ENCODE measurements at regions not wholly inside any gene's neighbourhood (a gene's known extent, or its start where the extent isn't known, plus 50 kb on each side); places are given as distances from the start of the nearest gene placed in this dataset.

DNA sequence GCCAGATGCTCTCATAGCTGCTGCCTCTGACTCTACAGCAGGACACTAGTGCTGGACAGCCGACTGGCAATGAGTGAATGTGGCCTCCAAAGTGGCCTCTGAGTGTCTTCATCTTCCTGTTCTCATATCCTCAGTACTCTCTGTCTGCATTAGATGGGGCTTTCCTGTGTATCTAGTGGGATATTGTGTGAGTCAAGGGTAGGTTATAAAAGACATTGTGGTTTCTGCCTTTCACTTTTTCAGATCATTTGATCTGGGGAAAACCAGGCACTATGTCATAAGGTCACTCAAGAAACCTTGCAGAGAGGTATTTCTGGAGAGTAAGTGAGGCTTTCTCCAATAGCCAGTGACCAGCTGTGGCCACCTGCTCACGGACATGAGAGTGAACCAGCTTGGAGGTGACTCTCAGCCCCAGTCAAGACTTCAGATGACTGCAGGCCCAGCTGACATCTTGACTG lies 333.6 kb upstream of the NCAM1 start:
- H3K27ac Mint-ChIP-seq, result no peak overlapping the region

DNA sequence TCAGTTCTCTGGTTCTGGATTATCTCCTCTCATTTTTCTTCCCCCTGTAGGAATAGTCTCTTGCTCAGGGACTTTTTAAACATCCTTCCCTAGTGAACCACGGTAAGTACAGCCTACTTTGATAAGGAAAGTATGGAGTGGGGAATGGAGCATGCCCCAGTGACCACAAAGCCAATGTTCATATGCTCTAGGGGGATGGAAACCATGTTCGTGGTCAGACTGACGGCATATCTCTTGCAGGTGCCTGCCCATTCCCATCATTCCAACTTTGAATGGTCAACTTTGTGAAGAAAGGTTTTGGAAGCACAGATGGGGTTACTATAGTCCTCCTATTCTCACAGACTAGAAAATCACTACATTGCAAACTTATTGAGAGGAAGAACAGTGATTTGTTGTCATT lies 332.5 kb upstream of the NCAM1 start:
- Mint-ChIP-seq H3K36me3 (ENCODE audit: low read depth) (no peaks in the 10 kb centered on the region), H3K27me3 (peaks cover 11% of the 10 kb centered on the region), H3K4me3 (no peak overlapping the region), H3K9me3 (no peaks in the 10 kb centered on the region), H3K4me1 (no peaks in the 10 kb centered on the region), H3K27ac (no peak overlapping the region)
- DNase-seq (no peak), ATAC-seq (no peak)

More for the DNA sequence above, 333.6 kb upstream of the NCAM1 start:
- Mint-ChIP-seq H3K4me1 (no peaks in the 10 kb centered on the region), H3K9me3 (no peaks in the 10 kb centered on the region), H3K36me3 (ENCODE audit: low read depth) (no peaks in the 10 kb centered on the region), H3K27me3 (peaks cover 6% of the 10 kb centered on the region), H3K4me3 (no peak overlapping the region)
- DNase-seq, result no peak
- peak; percentile 70 for ATAC-seq

DNA sequence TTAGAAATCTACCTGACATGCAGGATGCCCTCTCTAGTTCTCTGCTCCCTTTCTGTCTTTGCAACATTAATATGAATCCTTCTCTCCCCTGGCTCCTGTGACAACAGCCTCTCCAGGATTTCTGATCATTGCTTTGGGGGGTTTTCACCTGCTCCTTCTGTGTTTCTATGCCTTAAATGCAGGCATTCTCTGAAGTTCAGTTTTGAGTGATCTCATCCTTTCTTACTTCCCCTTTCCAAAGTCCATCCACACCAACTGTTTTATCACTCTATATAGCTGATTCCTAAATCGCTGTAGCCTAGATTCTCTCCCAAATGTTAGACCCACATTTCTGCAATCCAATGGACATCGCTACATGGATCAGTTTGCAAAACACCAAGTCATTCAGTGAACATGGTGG lies 330.7 kb upstream of the NCAM1 start:
- Mint-ChIP-seq H3K27me3 (peaks cover 11% of the 10 kb centered on the region), H3K36me3 (ENCODE audit: low read depth) (no peaks in the 10 kb centered on the region), H3K9me3 (no peaks in the 10 kb centered on the region), H3K4me1 (no peaks in the 10 kb centered on the region), H3K4me3 (no peak overlapping the region), H3K27ac (no peak overlapping the region)
- DNase-seq (no peak), ATAC-seq (no peak)

DNA sequence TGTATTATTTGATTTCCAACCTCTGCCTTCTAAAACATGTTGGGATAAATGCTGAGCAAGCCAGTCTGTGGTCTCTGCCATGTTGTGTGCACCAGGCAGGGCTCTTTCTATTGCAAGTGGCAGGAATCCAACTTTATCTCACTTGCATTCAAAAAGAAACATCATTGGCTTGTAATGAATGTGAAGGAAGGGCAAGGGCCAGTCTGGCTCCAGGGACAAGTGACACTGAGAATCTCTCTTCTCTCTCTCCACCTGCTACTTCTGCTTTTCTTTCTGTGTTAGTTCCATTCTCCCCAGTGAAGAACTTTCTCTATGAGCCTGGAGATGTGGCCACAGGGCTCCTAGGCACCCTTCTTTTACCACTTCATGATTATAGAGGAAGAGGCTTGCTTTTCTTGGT lies 329.9 kb upstream of the NCAM1 start:
- Mint-ChIP-seq H3K4me3 (no peak overlapping the region), H3K9me3 (no peaks in the 10 kb centered on the region), H3K36me3 (ENCODE audit: low read depth) (no peaks in the 10 kb centered on the region), H3K27ac (no peak overlapping the region), H3K27me3 (peaks cover 11% of the 10 kb centered on the region), H3K4me1 (no peaks in the 10 kb centered on the region)
- ATAC-seq, result no peak
- DNase-seq, result no peak

DNA sequence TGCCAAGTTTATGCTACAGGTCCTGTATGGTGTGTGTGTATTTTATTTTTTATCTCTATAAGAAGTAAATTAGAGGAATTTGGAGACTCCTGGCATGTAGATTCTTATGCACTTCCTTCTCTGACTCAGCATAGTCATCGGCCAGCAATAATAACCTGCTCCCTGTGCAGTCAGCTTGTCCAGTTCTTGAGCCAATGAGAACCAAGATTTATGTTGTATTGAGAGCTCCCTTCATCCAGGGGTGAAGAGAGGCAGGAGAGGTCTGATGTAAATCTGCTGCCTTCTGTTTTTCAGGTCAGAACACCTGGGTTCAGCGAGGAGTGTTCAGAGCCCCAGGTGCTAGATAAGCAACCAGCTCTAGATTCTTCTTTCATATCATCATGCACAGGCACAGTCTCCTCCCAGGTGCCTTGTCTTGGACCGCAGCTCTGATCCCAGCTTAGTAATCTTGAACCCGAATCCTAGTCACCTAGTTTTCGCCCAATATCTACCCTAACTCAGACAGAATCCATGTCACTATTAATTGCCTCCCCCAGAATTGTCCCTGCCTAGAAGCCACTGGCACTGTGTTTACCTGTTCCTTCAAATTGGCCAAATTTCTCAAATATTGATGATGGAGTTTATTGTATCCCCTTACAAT lies 328.2 kb upstream of the NCAM1 start:
- DNase-seq, result no peak
- Mint-ChIP-seq H3K36me3 (ENCODE audit: low read depth) (no peaks in the 10 kb centered on the region), H3K27me3 (peaks cover 12% of the 10 kb centered on the region), H3K4me3 (no peak overlapping the region), H3K9me3 (no peaks in the 10 kb centered on the region), H3K27ac (no peak overlapping the region), H3K4me1 (no peaks in the 10 kb centered on the region)
- no peak for ATAC-seq

- H3K9me3 Mint-ChIP-seq, result peaks cover 6% of the 10 kb centered on the region
- H3K36me3 Mint-ChIP-seq (ENCODE audit: low read depth), result no peaks in the 10 kb centered on the region
- ATAC-seq, result no peak
- no peak overlapping the region for H3K4me3 Mint-ChIP-seq
- peaks cover 12% of the 10 kb centered on the region for H3K27me3 Mint-ChIP-seq
- no peaks in the 10 kb centered on the region for H3K4me1 Mint-ChIP-seq
- DNase-seq, result no peak
- no peak overlapping the region for H3K27ac Mint-ChIP-seq
These were observed 326.7 kb upstream of the NCAM1 start for GRCh38 chr11:112634551-112634950.

- Mint-ChIP-seq H3K27me3 (peaks cover 12% of the 10 kb centered on the region), H3K36me3 (ENCODE audit: low read depth) (no peaks in the 10 kb centered on the region), H3K27ac (no peak overlapping the region), H3K4me1 (no peaks in the 10 kb centered on the region), H3K9me3 (peaks cover 11% of the 10 kb centered on the region), H3K4me3 (no peak overlapping the region)
- ATAC-seq (no peak), DNase-seq (no peak)
These were observed 326.1 kb upstream of the NCAM1 start for GRCh38 chr11:112634995-112635737.

DNA sequence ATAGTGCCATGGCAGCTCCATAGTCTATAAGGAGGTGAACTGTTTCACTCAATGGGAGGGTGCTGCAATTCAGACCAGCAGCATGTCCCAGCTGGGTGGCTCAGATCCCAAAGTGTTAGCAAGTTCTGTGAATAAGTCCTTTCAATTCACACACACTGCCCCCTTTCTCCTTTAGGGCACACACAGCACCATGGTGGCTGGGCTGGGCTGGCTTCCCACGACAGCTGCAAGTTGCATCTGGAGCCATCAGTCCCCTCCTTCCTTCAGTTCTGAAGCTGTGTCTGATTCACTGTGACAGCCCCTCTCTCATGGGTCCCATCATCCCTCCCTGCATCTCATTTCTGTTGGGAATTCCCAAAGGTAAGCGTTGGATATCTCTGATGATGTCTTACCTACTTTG lies 324.1 kb upstream of the NCAM1 start:
- no peak for ATAC-seq
- Mint-ChIP-seq H3K27ac (no peak overlapping the region), H3K36me3 (ENCODE audit: low read depth) (no peaks in the 10 kb centered on the region), H3K27me3 (peaks cover 11% of the 10 kb centered on the region), H3K4me3 (no peak overlapping the region), H3K4me1 (no peaks in the 10 kb centered on the region), H3K9me3 (peaks cover 28% of the 10 kb centered on the region)
- no peak for DNase-seq

DNA sequence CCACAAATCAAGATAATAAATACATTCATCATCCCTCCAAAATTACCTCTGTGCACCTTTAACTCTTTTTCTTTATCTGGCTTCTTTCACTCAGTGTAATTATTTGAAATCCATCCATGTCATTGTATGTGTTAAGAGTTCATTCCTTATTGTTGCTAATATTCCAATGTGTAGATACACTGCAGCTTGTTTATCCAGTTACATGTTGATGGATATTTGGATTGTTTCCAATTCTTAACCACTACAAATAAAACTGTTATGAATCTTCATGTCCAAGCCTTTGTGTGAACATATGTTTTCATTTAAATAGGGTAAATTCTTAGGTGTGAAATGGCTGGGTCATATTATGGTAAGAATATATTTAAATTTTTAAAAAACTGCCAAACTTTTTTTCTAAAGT lies 323.3 kb upstream of the NCAM1 start:
- Mint-ChIP-seq H3K36me3 (ENCODE audit: low read depth) (no peaks in the 10 kb centered on the region), H3K4me3 (no peak overlapping the region), H3K9me3 (peaks cover 33% of the 10 kb centered on the region), H3K4me1 (no peaks in the 10 kb centered on the region), H3K27me3 (peaks cover 11% of the 10 kb centered on the region), H3K27ac (no peak overlapping the region)
- no peak for DNase-seq
- ATAC-seq, result no peak

GRCh38 chr11:112639469-112639868 lies 321.8 kb upstream of the NCAM1 start:
- Mint-ChIP-seq H3K9me3 (peaks cover 37% of the 10 kb centered on the region), H3K27me3 (peaks cover 6% of the 10 kb centered on the region), H3K4me3 (no peak overlapping the region)

DNA sequence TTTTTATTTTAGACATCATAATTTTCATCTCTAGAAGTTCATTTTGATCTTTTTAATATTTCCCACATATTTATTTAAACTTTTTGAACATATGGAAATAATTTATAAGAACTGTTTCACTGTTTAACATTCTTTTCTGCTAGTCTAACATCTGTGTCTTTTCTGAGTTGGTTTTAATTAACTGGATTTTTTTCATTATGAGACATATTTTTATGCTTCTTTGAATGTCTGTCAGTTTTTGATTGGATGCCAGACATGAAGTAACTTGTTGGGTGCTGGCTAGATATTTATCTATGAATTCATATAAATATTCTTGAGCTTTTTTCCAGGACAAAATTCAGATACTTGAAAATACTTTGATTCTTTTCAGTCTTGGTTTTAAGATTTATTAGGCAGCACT lies 317.8 kb upstream of the NCAM1 start:
- ATAC-seq, result no peak
- Mint-ChIP-seq H3K36me3 (ENCODE audit: low read depth) (no peaks in the 10 kb centered on the region), H3K9me3 (peaks cover 37% of the 10 kb centered on the region), H3K4me3 (no peak overlapping the region), H3K27ac (no peak overlapping the region), H3K4me1 (no peaks in the 10 kb centered on the region), H3K27me3 (peaks cover 2% of the 10 kb centered on the region)
- no peak for DNase-seq

More at GRCh38 chr11:112639469-112639868, 321.8 kb upstream of the NCAM1 start:
- no peak for DNase-seq
- Mint-ChIP-seq H3K27ac (no peak overlapping the region), H3K4me1 (no peaks in the 10 kb centered on the region), H3K36me3 (ENCODE audit: low read depth) (no peaks in the 10 kb centered on the region)
- ATAC-seq, result no peak

DNA sequence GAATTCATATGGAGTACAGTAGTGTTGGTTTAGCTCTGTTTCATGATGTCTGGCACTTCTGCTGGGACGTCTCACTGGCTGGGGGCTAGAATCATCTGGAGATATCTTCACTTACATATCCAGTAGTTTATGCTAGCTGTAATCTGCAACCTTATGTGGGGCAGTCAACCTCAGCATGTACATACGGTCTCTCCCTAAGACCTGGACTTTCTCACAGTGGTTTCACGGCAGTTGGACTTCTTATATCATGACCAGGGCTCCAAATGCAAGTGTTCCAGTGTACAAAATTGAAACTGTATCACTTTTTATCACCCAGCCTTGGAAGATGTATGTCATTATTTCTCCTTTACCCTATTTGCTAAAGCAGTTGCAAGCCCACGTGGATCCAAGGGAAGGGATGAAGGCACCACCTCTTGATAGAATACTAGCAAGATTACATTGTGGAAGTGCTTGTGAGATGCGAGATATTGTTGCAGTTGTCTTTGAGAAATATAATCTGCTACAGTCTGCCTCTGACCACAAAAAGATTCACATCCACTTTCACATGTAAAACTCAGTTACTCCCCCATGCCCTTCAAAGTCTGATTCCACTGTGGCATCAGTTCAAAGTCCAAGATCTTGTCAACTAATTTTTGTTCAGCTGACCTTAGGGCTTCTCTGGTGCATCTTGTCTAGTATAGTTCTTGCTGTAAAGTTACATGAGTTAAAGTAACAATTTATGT lies 316.6 kb upstream of the NCAM1 start:
- peaks cover 32% of the 10 kb centered on the region for H3K9me3 Mint-ChIP-seq
- no peaks in the 10 kb centered on the region for H3K36me3 Mint-ChIP-seq (ENCODE audit: low read depth)

DNA sequence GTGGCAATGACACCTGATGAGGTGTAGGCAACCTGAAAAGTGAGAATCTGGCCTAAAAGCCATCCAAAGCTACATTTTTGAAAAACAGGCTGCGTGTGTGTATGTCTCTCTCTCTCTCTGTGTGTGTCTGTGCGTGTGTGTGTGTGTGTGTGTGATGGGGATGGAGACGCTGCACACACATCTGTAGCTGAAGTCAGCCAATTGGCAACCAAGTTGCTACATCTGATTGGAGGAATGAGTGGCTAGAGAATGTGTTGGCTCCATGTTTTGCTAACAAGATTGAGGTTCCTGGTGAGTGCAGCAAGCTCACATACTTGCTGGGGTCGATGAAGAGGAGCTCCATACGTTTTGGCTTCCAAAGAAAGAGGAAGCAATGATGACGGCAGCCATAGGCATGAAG lies 311.4 kb upstream of the NCAM1 start:
- no peaks in the 10 kb centered on the region for H3K36me3 Mint-ChIP-seq (ENCODE audit: low read depth)
- H3K4me1 Mint-ChIP-seq, result no peaks in the 10 kb centered on the region
- no peak for DNase-seq
- ATAC-seq, result no peak
- H3K9me3 Mint-ChIP-seq, result no peaks in the 10 kb centered on the region
- H3K27me3 Mint-ChIP-seq, result peaks cover 2% of the 10 kb centered on the region
- no peak overlapping the region for H3K4me3 Mint-ChIP-seq
- H3K27ac Mint-ChIP-seq, result no peak overlapping the region

More for the DNA sequence above, 316.6 kb upstream of the NCAM1 start:
- H3K27ac Mint-ChIP-seq, result no peak overlapping the region
- no peaks in the 10 kb centered on the region for H3K4me1 Mint-ChIP-seq
- no peak overlapping the region for H3K4me3 Mint-ChIP-seq
- DNase-seq (no peak), ATAC-seq (no peak)
- peaks cover 2% of the 10 kb centered on the region for H3K27me3 Mint-ChIP-seq

DNA sequence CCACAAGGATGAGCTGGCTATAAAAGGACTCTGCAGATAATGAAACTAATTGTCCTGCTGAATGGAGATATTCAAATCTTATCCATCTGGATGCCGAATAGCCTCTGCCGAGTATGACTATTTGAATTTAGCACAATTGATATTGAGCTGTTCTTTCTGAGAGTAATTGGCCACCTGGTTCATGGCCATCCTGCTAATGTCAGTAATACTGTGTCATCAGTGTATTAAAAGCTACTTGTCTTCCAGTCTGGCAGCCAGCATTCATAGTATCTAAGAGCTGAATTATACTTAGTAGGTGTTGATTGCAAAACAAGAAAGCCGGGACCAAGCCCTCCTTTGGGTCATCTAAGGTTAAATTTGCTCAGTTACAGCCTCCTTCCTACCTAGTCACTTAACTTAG lies 310.7 kb upstream of the NCAM1 start:
- Mint-ChIP-seq H3K36me3 (ENCODE audit: low read depth) (no peaks in the 10 kb centered on the region), H3K9me3 (no peaks in the 10 kb centered on the region), H3K4me3 (no peak overlapping the region), H3K27me3 (peaks cover 2% of the 10 kb centered on the region), H3K27ac (no peak overlapping the region), H3K4me1 (no peaks in the 10 kb centered on the region)
- DNase-seq, result no peak
- no peak for ATAC-seq

DNA sequence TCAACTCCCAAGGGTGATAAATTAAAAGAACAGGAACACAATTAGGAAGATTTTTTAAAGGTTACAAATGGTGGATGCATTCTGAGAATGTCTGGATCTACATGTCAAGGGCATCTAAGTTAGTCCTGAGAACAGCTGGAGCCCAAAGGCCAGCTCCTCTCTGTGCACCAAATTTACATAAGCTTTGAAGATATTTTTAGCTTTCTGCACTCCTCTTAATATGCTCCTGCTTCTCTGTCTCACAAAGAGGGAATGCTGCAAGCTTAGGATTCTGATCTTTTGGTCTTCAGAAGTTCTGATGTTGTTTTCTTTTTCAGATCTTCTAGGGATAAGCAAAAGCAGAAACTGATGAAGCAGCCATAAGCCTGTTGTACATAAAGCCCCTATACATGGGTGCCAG lies 309.8 kb upstream of the NCAM1 start:
- Mint-ChIP-seq H3K27ac (no peak overlapping the region), H3K4me1 (no peaks in the 10 kb centered on the region), H3K36me3 (ENCODE audit: low read depth) (no peaks in the 10 kb centered on the region), H3K27me3 (peaks cover 2% of the 10 kb centered on the region), H3K9me3 (no peaks in the 10 kb centered on the region), H3K4me3 (no peak overlapping the region)
- DNase-seq (no peak), ATAC-seq (no peak)

Data from activated naive CD8-positive, alpha-beta T cell treated with anti-CD3 and anti-CD28 coated beads, Interleukin-2, amount 50 U/mL, for 24 hours (primary cell).